ENCODE measurements at regions not wholly inside any gene's neighbourhood (a gene's known extent, or its start where the extent isn't known, plus 50 kb on each side); places are given as distances from the start of the nearest gene placed in this dataset.
"Not testable (repeated sequence)": the region's sequence is repeated elsewhere in the genome, so short reads cannot be mapped to it uniquely, and the experiment has no call there.

- H4K20me1 ChIP-seq: no peaks in the 10 kb centered on the region
- TF ChIP-seq Cebpa-rat (IDR thresholded peaks at IDR 0.05): no peak
- no peak overlapping the region for H3K9ac ChIP-seq
- H3K27ac ChIP-seq: no peak overlapping the region
- H3K4me3 ChIP-seq: no peak overlapping the region
- no peaks in the 10 kb centered on the region for H3K27me3 ChIP-seq
- no peaks in the 10 kb centered on the region for H3K9me3 ChIP-seq
- no peak overlapping the region for H3K4me2 ChIP-seq
- H3K4me1 ChIP-seq: no peaks in the 10 kb centered on the region
- no peaks in the 10 kb centered on the region for H3K36me3 ChIP-seq
Observed at GRCh38 chr2:36190097-36190496, 165.5 kb upstream of the CRIM1 start.

DNA sequence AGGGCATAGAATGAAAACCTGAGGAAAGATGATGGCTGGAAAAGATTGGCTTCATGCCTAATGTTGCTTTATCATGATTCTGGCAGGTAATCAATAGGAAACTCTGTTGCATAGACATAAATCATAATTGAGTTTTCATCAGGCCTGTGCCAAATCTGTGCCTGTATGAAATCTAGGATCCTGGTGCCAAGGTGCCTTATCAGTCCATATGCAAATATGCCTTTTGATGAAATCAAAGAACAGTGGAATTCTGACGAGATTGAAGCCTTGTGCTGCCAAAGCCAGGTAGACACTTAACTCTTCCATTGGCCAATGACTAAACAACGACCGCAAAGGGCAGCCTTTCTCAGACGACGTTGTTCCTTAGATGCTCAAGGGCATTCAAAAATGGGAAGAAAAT is 170.0 kb upstream of the CRIM1 start:
- Histone ChIP-seq H3K9me3 (no peaks in the 10 kb centered on the region), H3K4me1 (no peaks in the 10 kb centered on the region), H4K20me1 (no peaks in the 10 kb centered on the region), H3K27ac (no peak overlapping the region), H3K36me3 (no peaks in the 10 kb centered on the region), H3K4me2 (no peak overlapping the region), H3K4me3 (no peak overlapping the region), H3K9ac (no peak overlapping the region), H3K27me3 (no peaks in the 10 kb centered on the region)
- TF ChIP-seq Cebpa-rat (IDR thresholded peaks at IDR 0.05): no peak

DNA sequence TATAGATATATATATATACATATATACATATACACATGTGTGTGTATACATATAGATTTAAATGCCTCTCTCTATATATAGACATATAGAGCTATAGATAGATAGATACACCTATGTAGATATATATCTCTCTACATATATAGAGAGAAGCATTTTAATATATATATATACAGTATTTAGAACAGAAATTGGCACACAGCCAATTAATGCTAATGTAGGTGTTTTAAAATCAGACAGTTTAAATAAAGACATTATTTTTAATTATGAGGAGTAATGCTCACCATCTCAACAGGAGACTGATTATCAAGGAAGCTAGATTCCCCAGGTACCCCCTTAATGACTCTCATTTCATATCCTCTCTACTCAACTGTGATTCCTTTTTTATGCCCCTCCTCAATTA is 170.7 kb upstream of the CRIM1 start:
- no peak overlapping the region for H3K27ac ChIP-seq
- H3K4me3 ChIP-seq: no peak overlapping the region
- no peaks in the 10 kb centered on the region for H3K27me3 ChIP-seq
- no peaks in the 10 kb centered on the region for H3K4me1 ChIP-seq
- H3K4me2 ChIP-seq: no peak overlapping the region
- no peaks in the 10 kb centered on the region for H4K20me1 ChIP-seq
- H3K9ac ChIP-seq: no peak overlapping the region
- TF ChIP-seq Cebpa-rat (IDR thresholded peaks at IDR 0.05): no peak
- no peaks in the 10 kb centered on the region for H3K36me3 ChIP-seq
- peaks cover 6% of the 10 kb centered on the region; the same call in 1 of the 2 replicates for H3K9me3 ChIP-seq

- H3K4me2 ChIP-seq, H3K36me3 ChIP-seq, H3K27me3 ChIP-seq, H4K20me1 ChIP-seq, H3K4me1 ChIP-seq, H3K27ac ChIP-seq, H3K4me3 ChIP-seq, H3K9ac ChIP-seq: not testable (repeated sequence)
- H3K9me3 ChIP-seq: peaks cover 14% of the 10 kb centered on the region; the same call in 1 of the 2 replicates
Observed at GRCh38 chr2:36180789-36181482, 174.6 kb upstream of the CRIM1 start.

DNA sequence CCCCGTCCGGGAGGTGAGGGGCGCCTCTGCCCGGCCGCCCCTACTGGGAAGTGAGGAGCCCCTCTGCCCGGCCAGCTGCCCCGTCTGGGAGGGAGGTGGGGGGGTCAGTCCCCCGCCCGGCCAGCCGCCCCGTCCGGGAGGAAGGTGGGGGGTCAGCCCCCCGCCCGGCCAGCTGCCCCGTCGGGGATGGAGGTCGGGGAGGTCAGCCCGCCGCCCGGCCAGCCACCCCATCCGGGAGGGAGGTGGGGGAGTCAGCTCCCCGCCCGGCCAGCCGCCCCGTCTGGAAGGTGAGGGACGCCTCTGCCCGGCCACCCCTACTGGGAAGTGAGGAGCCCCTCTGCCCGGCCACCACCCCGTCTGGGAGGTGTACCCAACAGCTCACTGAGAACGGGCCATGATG is 175.3 kb upstream of the CRIM1 start:
- not testable (repeated sequence) for H3K4me3 ChIP-seq, H3K9ac ChIP-seq, H3K27me3 ChIP-seq, H3K4me2 ChIP-seq, H3K4me1 ChIP-seq, H4K20me1 ChIP-seq, H3K27ac ChIP-seq, H3K36me3 ChIP-seq
- H3K9me3 ChIP-seq: peaks cover 14% of the 10 kb centered on the region; the same call in 1 of the 2 replicates

- H3K4me2 ChIP-seq: not testable (repeated sequence)
Observed at GRCh38 chr2:36179668-36180269, 175.8 kb upstream of the CRIM1 start.

DNA sequence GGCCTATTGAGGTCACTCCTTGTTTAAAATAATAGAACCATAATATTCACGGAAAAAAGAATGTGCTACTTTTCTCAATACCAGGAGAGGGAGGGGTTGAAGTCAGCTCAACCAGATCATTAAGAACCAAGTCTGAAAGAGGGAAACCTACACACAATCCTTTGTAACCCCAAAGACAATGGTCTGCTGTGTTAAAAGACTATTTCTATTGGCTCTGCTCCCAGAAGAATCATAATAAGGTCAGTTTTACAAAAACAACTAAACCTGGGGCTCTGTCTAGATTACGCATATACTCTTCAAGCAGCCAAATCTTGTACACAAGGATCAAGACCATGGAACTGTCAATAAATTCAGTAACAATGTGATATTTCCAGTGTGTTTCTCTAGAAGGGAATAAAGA is 177.2 kb upstream of the CRIM1 start:
- no peak overlapping the region for H3K27ac ChIP-seq
- no peaks in the 10 kb centered on the region for H3K4me1 ChIP-seq
- H3K9ac ChIP-seq: no peak overlapping the region
- H3K4me3 ChIP-seq: no peak overlapping the region
- no peaks in the 10 kb centered on the region for H3K27me3 ChIP-seq
- no peaks in the 10 kb centered on the region for H3K36me3 ChIP-seq
- H3K9me3 ChIP-seq: peaks cover 14% of the 10 kb centered on the region; the same call in 1 of the 2 replicates
- H4K20me1 ChIP-seq: no peaks in the 10 kb centered on the region
- no peak overlapping the region for H3K4me2 ChIP-seq
- TF ChIP-seq Cebpa-rat (IDR thresholded peaks at IDR 0.05): no peak

More at GRCh38 chr2:36179668-36180269, 175.8 kb upstream of the CRIM1 start:
- not testable (repeated sequence) for H3K36me3 ChIP-seq, H3K27ac ChIP-seq, H3K4me1 ChIP-seq, H3K27me3 ChIP-seq, H3K9ac ChIP-seq, H4K20me1 ChIP-seq, H3K4me3 ChIP-seq
- H3K9me3 ChIP-seq: peaks cover 14% of the 10 kb centered on the region; the same call in 1 of the 2 replicates

DNA sequence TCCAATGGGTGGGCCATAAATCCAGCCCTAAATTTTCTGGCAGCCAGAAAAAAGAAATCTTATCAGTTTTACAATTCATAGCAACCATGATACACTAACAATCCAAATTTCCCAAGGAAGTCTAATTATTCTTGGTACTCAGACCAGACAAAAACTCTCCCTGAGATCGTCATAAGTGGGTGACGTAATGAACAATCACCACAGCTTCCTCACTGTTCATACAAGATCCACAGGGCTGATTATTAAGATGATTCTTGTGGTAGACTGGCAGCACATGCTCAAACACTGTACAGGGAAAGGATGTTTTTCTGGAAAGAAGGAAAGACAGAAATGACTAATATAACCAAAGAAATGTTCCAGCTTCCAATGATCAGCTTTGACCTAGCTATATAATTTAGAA is 178.3 kb upstream of the CRIM1 start:
- Histone ChIP-seq H3K4me2 (no peak overlapping the region), H3K9ac (no peak overlapping the region), H3K27me3 (no peaks in the 10 kb centered on the region), H3K4me1 (no peaks in the 10 kb centered on the region), H3K27ac (no peak overlapping the region), H3K36me3 (no peaks in the 10 kb centered on the region), H3K4me3 (no peak overlapping the region), H3K9me3 (peaks cover 14% of the 10 kb centered on the region; the same call in 1 of the 2 replicates), H4K20me1 (no peaks in the 10 kb centered on the region)
- TF ChIP-seq Cebpa-rat (IDR thresholded peaks at IDR 0.05): no peak

DNA sequence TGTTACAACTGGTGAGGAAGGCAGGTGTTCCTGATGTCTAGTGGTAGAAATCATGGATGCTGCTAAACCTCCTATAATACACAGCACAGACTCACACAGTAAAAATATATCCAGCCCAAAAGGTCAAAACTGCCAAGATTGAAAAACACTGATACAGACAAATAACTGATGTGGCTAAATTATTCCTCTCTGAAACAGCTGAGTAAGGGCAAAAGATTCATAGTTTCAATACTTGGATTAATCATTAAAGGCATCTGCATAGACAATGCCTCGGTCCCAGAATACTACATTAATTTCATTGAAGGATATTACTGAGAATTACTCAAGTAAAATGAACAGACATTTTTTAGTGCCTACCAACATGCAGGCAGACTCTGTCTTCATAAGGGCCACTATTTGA is 180.7 kb upstream of the CRIM1 start:
- Histone ChIP-seq H4K20me1 (no peaks in the 10 kb centered on the region), H3K27ac (no peak overlapping the region), H3K4me2 (no peak overlapping the region), H3K36me3 (no peaks in the 10 kb centered on the region), H3K4me1 (no peaks in the 10 kb centered on the region), H3K27me3 (no peaks in the 10 kb centered on the region), H3K9me3 (peaks cover 9% of the 10 kb centered on the region; the same call in 1 of the 2 replicates), H3K9ac (no peak overlapping the region), H3K4me3 (no peak overlapping the region)
- no peak for TF ChIP-seq Cebpa-rat (IDR thresholded peaks at IDR 0.05)

GRCh38 chr2:36173760-36174404 is 181.7 kb upstream of the CRIM1 start:
- Histone ChIP-seq H3K9ac (no peak overlapping the region), H3K4me3 (no peak overlapping the region), H4K20me1 (no peaks in the 10 kb centered on the region), H3K9me3 (no peaks in the 10 kb centered on the region; the same call in 1 of the 2 replicates), H3K27ac (no peak overlapping the region), H3K4me1 (no peaks in the 10 kb centered on the region), H3K4me2 (no peak overlapping the region), H3K27me3 (no peaks in the 10 kb centered on the region), H3K36me3 (no peaks in the 10 kb centered on the region)
- TF ChIP-seq Cebpa-rat (IDR thresholded peaks at IDR 0.05): no peak

Measured in BLaER1 (cell line).